Peyer's patch (tissue), 4 donors: ENCODE measurements at regions not wholly inside any gene's neighbourhood (a gene's known extent, or its start where the extent isn't known, plus 50 kb on each side); places are given as distances from the start of the nearest gene placed in this dataset.

Source experiments
- DNase-seq, 3 donors: peaks; one replicate each; pipeline ENCODE4 v3.0.0-alpha.2; 2017 to 2019
- H3K27ac ChIP-seq, 4 donors: fragments of 200-600 bp; sonication (generic); one replicate each; pipeline ENCODE4 v1.5.1; 2016 to 2019
- H3K27me3 ChIP-seq, 2 donors: fragments of 200-600 bp; sonication (generic); one replicate each; pipeline ENCODE4 v1.5.1; 2019
- H3K36me3 ChIP-seq, 3 donors: fragments of 200-600 bp; sonication (generic); one replicate each; pipeline ENCODE4 v1.5.1; 2016 to 2019
- H3K4me1 ChIP-seq, 4 donors: fragments of 200-600 bp; sonication (generic); one replicate each; pipeline ENCODE4 v1.5.1; 2016 to 2019
- H3K4me3 ChIP-seq, 4 donors: fragments of 200-600 bp; sonication (generic); 1 replicate in 3 of 4; 2 replicates in 1 of 4; pipeline ENCODE4 v1.5.1; 2016 to 2019; ENCODE audit warnings: mild to moderate bottlenecking in 1 of 4
- H3K9me3 ChIP-seq, 4 donors: fragments of 200-600 bp; sonication (generic); one replicate each; pipeline ENCODE4 v1.5.1; 2016 to 2019; ENCODE audit warnings: mild to moderate bottlenecking in 1 of 4
- POLR2A ChIP-seq, 2 donors: fragments of 450-650 bp; IDR thresholded peaks; one replicate each; pipeline ENCODE4 v1.5.1; 2017; ENCODE audit warnings: antibody characterized with exemption in 2 of 2, mild to moderate bottlenecking in 2 of 2, moderate library complexity in 2 of 2
- TF ChIP-seq, protein P1 (sequence below), 6 experiments: fragments of 450-650 bp in 4 of 6; fragments of 200-600 bp in 2 of 6; sonication (generic) in 1 of 6; IDR thresholded peaks; one replicate each; pipeline ENCODE4 v1.5.1; 2017 to 2019; ENCODE audit warnings: antibody characterized with exemption in 6 of 6, mild to moderate bottlenecking in 3 of 6, moderate library complexity in 1 of 6

DNA sequence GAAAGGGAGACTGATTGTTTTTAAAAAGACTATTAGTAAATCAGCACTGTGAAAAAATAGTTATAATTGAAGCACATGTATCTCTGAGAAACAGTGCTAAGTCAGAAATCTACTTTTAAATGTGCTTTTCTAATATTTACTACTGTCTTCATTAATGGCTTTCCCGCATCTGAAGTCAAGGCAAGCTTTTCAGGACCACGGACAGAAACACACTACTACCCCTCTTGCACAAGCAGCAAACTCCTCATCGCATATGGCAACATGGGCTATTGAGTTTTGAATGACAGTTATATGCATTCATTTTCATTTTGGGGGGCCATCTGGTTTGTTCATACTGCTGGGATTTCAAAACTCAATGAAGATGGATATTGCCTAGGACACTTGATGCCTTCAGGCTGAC, 433.4 kb upstream of the CAMK1G start:
- Histone ChIP-seq H3K36me3 (no peaks in the 10 kb centered on the region), H3K9me3 (no peaks in the 10 kb centered on the region), H3K4me3 (no peak overlapping the region), H3K27ac (no peak overlapping the region), H3K4me1 (no peaks in the 10 kb centered on the region), H3K27me3 (no peaks in the 10 kb centered on the region)
- DNase-seq, result no peak
- no peak for TF ChIP-seq POLR2A (IDR thresholded peaks at IDR 0.05)
- TF ChIP-seq, protein P1, sequence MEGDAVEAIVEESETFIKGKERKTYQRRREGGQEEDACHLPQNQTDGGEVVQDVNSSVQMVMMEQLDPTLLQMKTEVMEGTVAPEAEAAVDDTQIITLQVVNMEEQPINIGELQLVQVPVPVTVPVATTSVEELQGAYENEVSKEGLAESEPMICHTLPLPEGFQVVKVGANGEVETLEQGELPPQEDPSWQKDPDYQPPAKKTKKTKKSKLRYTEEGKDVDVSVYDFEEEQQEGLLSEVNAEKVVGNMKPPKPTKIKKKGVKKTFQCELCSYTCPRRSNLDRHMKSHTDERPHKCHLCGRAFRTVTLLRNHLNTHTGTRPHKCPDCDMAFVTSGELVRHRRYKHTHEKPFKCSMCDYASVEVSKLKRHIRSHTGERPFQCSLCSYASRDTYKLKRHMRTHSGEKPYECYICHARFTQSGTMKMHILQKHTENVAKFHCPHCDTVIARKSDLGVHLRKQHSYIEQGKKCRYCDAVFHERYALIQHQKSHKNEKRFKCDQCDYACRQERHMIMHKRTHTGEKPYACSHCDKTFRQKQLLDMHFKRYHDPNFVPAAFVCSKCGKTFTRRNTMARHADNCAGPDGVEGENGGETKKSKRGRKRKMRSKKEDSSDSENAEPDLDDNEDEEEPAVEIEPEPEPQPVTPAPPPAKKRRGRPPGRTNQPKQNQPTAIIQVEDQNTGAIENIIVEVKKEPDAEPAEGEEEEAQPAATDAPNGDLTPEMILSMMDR (IDR thresholded peaks at IDR 0.05), result no peak

DNA sequence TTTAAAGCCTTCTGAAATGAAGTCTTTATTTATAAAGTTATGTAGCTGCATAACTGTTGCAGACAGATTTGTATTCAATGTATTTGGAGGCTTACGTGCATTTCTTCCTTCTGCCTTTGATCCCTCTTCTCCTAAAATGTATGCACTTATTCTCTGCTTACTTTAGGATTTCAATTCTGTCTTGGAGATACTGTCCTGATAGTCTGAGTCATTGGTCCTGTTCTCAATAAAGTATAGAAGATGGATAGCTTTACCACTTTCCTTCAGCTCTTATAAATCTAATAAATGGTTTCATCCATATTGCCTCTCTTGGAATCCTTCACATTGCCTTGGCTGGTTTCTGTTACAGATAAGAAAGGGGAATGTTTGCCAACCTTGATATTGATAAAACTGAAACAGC, 430.1 kb upstream of the CAMK1G start:
- no peaks in the 10 kb centered on the region for H3K36me3 ChIP-seq
- DNase-seq, result no peak
- no peaks in the 10 kb centered on the region for H3K27me3 ChIP-seq
- TF ChIP-seq, protein P1 (IDR thresholded peaks at IDR 0.05), result no peak
- TF ChIP-seq POLR2A (IDR thresholded peaks at IDR 0.05), result no peak
- no peaks in the 10 kb centered on the region for H3K4me1 ChIP-seq
- H3K4me3 ChIP-seq, result no peak overlapping the region
- no peak overlapping the region for H3K27ac ChIP-seq
- H3K9me3 ChIP-seq, result no peaks in the 10 kb centered on the region

DNA sequence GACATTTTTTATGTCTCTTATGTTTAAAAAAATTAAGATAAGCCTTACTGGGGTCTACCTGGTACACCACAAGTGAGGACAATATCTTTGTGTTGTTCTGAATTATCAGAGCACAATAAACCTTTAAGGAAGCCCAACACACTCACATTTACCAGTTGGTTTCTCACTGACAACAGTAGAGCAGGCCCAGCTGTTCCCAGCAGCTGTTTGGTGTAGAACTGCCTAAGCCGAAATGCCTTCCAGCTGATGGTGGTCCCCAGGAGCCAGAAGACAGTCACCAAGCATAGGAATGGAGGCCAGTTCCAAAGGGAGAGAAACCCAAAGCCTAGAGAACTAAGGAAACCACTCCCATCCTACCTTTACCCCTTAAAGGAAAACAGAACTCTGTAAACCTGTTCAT, 428.6 kb upstream of the CAMK1G start:
- Histone ChIP-seq H3K27me3 (no peaks in the 10 kb centered on the region), H3K9me3 (no peaks in the 10 kb centered on the region), H3K4me1 (no peaks in the 10 kb centered on the region), H3K36me3 (no peaks in the 10 kb centered on the region), H3K27ac (no peak overlapping the region), H3K4me3 (no peak overlapping the region)
- DNase-seq, result no peak
- TF ChIP-seq, protein P1 (IDR thresholded peaks at IDR 0.05), result no peak
- no peak for TF ChIP-seq POLR2A (IDR thresholded peaks at IDR 0.05)

DNA sequence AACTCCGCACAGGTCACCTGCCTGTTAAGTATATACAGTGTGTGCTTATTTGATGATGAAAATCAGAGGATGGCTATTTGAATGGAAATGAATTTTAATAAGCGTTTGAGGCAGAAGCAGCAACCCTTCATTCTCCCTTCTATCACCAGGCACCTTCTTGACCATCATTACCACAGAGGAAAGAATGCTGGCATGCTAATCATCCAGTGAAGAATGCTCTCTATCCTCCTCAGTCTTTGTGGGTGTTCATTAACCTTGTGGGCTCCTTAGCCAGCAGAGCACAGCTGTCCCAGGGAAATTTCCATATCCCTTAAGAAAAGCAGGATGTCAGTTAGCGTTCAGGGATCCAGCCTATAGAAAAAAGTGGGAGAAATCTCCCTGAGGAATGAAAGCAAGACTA, 428.0 kb upstream of the CAMK1G start:
- H3K27ac ChIP-seq, result no peak overlapping the region
- no peaks in the 10 kb centered on the region for H3K4me1 ChIP-seq
- no peak overlapping the region for H3K4me3 ChIP-seq
- H3K9me3 ChIP-seq, result no peaks in the 10 kb centered on the region
- H3K27me3 ChIP-seq, result no peaks in the 10 kb centered on the region
- H3K36me3 ChIP-seq, result no peaks in the 10 kb centered on the region
- TF ChIP-seq, protein P1 (IDR thresholded peaks at IDR 0.05), result no peak
- TF ChIP-seq POLR2A (IDR thresholded peaks at IDR 0.05), result no peak
- DNase-seq, result no peak

DNA sequence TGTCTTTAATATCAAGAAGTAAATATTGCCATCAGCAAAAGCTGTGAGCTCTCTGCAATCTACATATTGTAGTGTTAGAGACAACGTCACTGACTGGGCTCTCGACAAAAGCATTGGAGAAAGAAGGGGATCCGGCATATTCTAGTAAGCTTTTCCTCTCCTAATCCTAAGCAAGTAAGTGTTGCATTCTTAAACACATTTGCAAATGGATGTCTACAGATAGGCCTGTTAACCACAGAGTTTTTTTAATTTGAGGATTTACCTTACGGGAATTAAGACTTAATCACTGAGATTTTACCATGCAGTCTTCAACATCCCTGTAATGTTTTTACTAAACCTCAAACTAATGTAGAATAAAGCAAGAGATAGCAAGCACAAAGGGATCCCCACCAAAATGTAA, 426.5 kb upstream of the CAMK1G start:
- Histone ChIP-seq H3K36me3 (no peaks in the 10 kb centered on the region), H3K27me3 (no peaks in the 10 kb centered on the region), H3K4me3 (no peak overlapping the region), H3K27ac (no peak overlapping the region), H3K4me1 (no peaks in the 10 kb centered on the region), H3K9me3 (no peaks in the 10 kb centered on the region)
- DNase-seq, result no peak
- TF ChIP-seq POLR2A (IDR thresholded peaks at IDR 0.05), result no peak
- TF ChIP-seq, protein P1 (IDR thresholded peaks at IDR 0.05), result no peak

DNA sequence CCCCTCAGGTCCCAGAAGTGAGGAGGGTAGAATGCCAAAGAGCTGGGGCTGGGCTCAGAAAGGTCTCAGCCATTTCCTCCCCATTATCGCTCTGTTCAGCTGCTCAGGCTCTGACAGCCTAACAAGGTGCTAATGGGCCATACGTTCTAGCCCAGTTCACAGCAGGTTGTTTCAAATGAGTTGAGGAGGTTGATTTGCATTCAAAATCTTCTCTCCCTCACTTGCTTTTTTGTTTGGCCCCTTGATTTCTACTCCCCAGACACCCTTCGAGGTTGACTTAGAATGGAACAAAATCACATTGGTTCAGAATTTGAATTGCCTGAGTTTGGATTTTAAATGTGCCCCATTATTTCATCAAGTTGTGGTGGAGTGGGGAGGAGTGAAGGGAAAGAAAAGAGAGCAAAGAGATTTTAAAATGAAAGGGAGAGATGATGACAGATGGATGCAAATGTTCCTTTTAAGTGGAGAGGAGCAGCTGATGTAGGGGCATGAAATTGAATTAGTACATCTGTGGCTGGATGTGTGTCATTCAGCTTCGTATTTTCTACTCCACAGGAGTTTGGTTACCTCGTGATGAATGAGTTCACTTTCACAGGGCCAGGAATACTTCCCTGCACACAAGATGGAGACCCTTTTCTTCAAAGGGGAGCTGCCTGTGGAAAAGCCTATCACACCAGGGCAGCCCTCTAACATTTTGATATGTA, 425.8 kb upstream of the CAMK1G start:
- H3K36me3 ChIP-seq, result no peaks in the 10 kb centered on the region
- H3K27me3 ChIP-seq, result no peaks in the 10 kb centered on the region
- TF ChIP-seq, protein P1 (IDR thresholded peaks at IDR 0.05), result no peak
- TF ChIP-seq POLR2A (IDR thresholded peaks at IDR 0.05), result no peak
- no peak overlapping the region for H3K4me3 ChIP-seq
- H3K9me3 ChIP-seq, result no peaks in the 10 kb centered on the region
- no peaks in the 10 kb centered on the region for H3K4me1 ChIP-seq
- H3K27ac ChIP-seq, result no peak overlapping the region
- no peak for DNase-seq
